GM21576 (cell line): ENCODE measurements at regions not wholly inside any gene's neighbourhood (a gene's known extent, or its start where the extent isn't known, plus 50 kb on each side); places are given as distances from the start of the nearest gene placed in this dataset.

ENCODE experiments used
- ATAC-seq: cut with Tn5 transposase; IDR thresholded peaks from one replicate; pipeline ENCODE4 v1.9.1; 2021; ENCODE audit warnings: mild to moderate bottlenecking, moderate library complexity; ENCODE audit not compliant: unreplicated experiment

DNA sequence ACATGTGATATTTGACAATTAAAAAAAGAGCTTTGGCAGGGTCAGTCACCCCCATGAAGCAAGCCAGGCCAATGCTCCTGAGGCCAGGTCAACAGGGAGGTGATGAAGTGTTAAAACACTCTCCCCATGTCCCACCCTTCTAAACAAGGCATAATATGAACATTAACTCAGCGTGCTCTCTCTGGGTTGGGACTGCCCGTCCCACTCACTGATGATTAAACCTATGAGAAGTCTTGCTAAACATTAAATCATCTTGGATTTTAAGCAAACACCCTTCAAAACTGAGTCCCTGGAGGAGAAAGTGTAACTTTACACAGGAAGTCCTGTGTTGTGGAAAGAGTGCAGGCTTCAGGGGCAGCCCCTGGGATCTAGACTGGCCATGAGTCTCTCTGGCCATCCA lies 558.5 kb downstream of the CD83 start:
- no peak for ATAC-seq

DNA sequence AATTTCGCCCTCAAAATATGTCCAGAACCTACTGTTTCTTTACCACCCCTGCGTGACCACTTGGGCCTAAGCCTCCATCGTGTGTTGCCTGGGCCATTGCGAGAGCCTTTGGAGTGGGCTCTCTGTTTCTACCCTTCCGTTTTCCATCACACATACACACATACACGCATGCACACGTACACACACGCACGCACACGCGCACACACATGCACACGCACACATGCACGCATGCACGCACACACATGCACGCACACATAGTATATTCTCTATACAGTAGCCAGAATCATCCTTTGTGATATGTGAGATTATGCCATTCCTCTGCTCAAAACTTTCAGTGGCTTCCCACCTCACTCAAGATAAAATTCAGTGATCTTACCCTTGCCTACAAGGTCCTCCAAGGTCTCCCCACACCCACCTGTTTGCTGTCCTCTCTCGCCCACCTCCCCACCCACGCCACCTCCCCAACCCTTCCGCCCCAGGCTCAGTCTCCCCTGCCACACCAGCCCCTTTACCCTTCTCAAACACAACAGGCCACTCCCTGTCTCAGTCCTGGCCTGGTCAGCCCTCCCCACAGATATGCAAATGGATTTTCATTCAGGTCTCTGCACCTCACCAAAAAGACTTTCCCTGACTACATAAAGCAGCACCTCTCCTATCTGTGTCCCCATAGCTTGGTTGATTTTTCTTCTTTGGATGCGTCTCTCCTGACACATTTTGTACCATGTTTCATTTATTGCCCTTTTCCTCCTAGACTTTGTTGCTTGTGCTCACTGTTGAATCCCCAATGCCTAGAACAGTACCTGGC lies 559.6 kb downstream of the CD83 start:
- ATAC-seq: no peak

DNA sequence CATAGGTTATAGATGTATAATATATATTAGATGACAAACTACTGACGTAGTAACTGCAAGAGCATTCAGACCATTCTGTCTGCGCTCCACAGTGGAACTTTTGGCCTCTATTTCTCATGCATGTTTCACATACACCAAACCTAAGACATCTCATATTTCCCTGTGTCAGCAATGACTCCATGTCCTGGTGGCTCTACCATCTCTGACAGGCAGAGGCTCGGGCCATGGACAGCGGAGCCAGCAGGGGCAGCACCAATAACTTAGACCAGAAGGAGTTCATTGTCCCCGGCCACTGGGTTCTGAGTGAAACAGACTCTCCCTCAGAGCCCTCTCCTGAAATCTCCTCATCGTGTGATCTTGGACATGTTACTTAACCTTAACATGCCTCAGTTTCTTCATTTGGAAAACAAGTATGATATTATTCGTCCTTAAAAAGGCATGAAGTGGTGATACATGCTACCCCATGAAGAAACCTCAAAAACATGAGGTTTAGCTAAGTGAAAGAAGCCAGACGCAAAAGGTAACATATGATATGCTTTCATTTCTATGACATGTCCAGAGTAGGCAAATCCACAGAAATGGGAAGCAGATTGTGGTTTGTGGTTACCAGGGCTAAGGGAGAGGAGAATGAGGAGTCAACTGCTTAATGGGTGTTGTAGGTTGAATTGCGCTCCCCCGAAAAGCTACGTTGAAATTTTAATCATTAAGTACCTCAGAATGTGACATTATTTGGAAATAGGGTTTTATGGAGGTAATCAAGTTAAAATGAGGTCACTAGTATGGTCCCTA lies 564.0 kb upstream of the JARID2 start:
- ATAC-seq: no peak

DNA sequence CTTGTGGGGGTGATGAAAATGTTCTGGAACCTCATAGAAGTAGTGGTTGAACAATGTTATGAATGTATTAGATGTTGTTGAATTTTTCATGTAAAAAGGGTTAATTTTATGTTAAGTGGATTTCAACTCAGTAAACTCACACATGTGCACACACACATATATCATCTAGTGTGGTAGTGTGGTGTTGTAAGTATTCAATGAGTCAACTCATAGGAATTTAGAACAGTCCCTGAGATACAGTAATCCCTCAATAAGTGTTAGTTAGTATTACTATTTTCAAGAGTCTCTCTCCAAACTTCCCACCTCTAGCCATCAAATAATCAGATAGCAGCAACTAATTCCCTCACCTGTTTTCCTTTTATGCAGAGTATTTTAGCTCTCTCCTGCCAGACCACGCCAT lies 563.1 kb upstream of the JARID2 start:
- no peak for ATAC-seq

DNA sequence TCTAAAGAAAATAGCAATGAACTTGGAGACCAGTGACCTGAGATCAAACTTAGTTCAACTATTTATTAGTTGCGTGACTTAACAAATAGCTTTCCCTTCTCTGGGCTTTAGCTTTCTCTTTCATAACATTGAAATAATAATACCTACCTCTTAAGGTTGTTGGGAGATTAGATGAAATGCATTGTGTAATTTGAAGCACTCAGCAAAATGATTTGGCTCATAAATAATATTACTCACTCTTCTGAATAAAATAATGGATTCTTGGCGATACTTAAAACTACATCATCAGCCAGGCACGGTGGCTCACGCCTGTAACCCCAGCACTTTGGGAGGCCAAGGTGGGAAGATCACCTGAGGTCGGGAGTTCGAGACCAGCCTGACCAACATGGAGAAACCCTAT lies 556.2 kb upstream of the JARID2 start:
- ATAC-seq: no peak

DNA sequence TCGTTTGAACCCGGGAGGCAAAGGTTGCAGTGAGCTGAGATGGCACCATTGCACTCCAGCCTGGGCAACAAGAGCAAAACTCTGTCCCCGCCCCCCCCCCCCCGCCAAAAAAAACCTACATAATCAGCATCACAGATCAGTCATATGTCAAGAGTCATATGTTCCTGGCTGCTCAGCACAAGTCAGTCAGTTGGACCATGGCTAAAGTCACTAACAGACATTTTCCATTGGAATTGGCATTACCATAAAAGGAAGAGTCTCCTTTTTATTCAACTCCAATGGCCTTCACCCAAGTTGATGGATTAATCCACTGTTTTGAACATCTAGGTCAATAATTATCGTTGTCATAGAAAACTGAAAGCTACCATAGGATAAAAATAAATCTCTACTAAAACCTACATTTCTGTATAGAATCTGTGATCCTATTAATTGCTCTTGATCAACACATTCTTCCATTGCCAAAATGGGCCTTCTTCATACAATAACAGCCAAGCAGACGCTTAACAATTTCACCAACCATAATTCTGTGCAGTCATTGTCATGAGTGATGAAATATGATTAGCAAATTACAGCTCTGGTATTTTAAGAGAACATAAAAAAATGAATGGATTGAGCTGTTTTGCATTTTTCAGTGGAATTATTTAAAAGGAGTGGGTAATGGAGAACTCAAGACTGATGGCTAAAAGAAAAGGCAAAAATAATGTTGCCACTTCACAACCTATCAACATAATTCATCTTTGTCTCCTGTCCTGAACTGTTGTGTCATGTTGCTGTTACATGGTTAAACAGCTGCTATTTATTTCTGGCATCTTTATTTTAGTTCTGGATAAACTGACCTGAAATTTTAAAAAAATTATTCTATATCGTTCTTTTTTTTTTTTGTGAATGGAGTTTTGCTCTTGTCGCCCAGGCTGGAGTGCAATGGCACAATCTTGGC lies 555.5 kb upstream of the JARID2 start:
- no peak for ATAC-seq

DNA sequence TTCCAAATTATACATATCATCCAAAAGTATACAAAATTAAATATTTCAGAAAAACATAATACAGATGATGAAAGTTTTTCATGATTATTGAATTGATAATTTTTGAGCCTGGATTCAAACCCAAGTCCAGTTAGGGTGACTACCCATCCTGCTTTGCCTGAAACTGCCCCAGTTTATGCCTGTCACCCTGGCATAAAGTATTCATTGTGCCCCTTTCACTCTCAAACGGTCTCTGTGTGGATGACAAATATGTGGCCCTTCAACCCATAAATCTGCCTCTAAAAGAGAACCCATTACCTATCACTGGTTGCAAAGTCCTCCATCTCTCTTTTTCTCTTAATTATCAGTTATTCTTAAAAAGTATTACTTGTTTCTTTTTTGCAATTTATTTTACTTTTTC lies 553.7 kb upstream of the JARID2 start:
- ATAC-seq: no peak

DNA sequence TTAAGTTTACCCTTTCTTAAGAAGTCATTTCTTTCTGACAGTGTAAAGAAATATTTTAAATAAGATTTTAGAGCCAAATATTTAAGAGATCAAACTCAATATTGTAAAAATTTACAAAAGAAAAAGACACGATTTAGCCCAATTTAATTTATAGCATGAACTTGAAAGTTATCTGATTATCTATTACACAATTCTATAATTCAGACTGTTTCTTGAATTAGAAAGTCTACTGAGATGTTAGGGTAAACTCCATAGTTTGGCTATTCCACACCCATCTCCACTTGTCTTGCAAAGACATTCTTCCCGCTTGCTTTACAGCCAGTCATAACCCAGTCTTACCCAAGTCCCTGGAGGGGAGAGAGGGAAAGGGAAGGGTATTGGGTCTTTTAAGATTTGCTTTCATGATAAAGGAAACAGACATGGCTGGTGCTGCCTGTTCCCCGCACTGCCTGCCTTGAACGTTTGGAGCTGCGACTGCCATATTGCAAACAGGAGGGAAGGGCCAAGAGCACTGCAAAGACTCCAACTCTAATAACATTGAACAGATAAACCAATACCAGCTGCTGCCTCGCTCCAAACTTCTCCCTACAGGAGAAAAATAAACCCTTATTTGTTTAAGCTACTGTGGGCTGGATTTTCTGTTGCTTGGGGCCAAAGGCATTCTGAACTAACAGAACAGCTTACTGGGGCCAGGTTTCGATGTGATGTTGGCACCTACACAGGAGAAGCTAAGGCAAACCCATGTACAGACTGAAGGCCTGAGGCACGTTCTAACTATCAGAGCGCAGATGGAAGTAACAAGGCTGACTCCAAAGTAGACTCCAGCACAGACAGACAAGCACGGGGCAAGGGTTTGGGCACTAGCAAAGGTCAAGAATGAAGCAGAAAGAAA lies 552.3 kb upstream of the JARID2 start:
- ATAC-seq: no peak

DNA sequence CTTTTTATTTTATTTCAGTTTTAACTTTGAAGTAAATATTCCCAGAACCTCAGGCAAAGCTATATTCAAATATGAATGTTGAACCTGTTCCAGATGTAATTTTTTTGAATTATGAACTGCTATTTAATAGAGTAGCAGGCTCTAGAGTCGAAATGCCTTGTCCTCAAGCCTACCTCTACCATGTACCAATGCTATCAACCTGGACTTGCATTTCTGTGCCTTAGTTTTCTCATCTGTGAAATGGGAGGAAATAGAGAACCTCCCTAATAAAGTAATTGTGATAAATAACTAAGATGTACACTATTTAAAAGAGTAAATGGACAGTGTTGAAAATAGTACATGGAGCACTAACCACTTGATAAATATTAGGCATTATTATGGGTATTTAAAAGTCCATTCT lies 551.6 kb upstream of the JARID2 start:
- ATAC-seq: no peak

DNA sequence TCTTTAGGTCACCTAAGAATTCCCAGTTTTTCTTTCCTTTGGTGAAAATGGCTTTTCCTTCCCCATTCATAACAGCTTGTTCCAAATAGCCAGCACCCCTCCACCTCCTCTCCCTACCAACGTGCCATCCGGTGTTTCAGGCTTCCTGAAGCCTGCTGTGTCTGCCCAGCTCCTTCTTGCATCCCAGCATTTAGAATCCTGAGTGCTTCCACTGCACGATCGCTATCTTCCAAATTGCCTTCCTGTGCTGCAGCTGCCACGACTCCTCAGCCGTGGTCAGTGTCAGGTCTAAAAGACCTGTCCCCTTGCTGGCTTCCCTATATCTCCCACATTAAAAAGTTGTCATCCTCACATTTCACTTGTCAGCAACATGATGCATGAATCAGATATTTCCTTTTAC lies 550.3 kb upstream of the JARID2 start:
- no peak for ATAC-seq

DNA sequence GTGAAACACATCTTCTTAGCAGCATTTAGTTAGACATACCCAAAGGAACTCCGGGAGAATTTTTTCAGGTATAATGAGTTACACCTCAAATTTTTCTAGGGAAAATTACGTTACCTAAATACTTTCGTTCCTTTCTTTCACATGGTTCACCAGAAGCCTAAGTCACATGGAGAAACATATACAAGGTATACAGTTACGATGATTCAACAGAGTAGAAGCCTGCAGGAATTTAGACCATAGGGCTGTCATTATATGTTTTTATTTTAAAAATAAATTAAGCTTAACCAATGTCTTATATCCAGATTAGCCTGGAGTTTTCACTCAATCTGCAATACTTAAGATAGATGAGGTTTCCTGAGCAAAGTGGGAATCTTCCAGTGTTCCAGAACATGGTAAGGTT lies 549.5 kb upstream of the JARID2 start:
- ATAC-seq: no peak

DNA sequence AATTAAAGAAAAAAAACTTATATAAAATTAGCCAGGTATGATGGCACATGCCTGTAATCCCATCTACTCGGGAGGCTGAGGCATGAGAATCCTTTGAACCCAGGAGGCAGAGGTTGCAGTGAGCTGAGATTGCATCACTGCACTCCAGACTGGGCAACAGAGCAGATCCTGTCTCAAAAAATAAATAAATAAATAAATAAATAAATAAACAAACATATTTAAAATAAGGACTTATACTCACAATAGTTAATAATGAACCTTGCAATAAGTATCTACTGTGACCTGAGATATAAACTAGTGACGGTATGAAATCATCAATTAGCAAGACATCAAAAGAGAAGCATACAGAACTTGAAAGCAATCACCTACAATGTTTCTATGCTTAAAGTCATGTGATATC lies 548.4 kb upstream of the JARID2 start:
- ATAC-seq: no peak

DNA sequence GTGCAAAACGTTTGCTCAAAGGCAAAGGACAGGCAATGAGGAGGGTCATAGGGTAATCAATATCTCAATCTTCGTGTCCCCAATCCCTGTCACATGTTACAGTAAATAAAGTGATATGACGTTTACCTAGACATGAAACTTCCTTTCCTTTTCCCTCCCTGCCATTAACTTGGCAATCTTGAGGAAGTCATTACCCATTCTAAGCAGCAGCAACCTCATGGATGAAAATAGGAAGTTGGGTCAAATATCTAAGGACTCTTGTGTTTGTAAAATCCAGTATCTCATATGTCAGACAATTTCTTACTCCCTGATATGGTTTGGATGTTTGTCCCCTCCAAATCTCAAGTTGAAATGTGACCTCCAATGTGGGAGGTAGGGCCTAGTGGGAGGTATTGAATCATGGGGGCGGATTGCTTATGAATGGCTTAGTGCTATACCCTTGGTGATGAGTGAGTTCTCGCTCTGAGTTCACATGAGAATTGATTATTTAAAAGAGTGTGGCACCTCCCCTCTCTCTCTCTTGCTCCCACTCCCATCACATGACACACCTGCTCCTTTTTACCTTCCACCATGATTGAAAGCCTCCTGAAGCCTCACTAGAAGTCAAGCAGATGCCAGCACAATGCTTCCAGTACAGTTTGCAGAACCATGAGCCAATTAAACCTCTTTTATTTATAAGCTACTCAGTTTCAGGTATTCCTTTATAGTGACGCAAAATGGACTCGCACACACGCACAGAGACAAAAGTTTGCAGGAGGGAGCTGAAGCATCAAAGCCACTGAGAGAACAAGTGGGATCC lies 545.9 kb upstream of the JARID2 start:
- ATAC-seq: no peak

DNA sequence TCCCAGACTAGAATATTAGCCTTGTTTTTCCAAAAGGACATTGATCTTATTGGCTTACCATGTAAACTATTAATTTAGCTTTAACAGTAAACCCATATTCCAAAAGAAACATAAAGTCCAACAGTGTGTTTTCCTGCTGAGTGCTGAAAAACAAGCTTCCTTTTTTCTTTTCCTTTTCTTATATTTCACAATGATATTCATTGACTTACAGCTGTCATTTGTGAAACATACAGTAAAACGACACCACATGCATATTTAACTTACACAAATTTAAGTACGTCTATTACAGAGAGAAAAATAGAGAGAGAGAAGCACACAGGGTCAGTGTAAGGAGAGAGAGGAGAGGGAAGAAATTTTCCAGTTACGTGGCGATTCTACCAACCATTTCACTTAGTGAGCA lies 543.9 kb upstream of the JARID2 start:
- ATAC-seq: no peak

DNA sequence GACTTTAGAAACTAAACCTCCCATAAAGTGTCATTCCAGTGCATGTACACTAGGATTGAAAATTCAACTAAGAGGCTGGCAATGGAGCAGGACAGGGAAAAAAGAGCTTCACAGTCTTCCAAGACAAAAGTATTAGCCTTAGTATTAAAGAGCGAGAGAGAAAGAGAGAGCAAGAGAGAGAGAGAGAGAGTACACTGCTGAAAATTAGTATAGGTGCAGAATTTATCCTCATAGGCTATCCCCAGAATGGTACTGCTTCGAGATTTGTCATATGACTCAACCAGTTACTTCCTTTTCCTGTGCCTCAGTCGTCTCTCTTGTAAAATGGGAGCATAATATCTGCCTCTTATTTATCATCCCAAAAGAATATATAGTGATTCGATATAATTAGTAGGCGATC lies 543.2 kb upstream of the JARID2 start:
- ATAC-seq: no peak

DNA sequence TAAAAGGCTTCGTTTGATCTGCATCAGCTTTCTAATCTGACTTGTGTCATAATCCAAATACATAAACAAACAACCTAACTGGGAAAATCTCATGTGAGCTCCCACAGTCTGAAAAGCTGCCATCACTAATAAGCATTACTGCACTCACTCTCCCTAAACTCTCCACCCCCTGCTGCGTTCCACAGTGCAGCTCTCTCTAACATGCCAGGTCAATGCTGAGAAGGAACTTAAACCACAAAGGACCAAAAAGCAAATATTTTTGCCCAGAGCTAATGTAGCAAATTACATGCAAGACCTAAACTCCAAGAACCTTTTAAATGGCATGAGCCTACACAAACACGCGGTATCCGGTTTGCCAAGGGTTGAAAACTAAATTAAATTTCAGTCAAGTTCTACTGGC lies 542.3 kb upstream of the JARID2 start:
- ATAC-seq: no peak

DNA sequence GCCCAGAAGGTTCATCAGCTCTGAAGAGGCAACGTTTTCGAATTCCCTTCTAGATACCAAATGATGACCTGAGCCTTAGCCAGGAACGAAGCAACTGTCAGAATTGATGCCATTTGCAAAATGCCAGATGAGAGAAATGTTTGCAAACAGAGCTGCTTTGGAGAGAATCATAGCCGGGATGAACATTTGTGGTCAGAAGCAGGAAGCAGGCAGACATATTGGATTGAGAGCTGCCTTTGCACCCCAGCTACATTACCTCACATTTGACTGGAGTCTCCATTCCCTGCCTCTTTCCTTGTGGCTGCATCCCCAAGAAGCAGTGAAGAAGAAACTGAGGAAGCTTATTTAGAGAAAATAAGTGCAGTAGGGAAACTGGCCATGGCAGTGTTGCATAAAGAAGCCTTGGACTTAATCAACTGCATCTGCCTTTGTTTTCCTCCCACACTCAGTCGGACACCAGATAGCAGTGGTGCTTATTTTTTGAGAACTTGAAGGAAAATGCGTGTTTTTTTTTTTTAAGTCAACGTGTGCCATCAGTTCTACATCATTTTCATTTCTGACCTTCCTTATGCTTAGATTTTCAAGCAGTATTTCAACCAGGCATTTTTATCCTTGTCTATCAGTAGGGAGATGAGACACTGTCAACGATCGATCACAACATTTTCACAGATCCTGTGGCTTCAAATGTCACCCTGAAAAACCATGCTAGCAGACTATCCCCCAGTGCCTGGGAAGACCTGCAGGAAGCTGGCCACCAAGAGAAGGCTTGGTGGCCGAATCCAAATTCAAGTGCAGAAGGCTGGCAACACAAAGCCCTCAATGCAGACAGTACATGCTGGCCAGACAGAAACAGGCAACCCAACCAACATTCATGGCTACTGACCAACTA lies 541.2 kb upstream of the JARID2 start:
- ATAC-seq: no peak

DNA sequence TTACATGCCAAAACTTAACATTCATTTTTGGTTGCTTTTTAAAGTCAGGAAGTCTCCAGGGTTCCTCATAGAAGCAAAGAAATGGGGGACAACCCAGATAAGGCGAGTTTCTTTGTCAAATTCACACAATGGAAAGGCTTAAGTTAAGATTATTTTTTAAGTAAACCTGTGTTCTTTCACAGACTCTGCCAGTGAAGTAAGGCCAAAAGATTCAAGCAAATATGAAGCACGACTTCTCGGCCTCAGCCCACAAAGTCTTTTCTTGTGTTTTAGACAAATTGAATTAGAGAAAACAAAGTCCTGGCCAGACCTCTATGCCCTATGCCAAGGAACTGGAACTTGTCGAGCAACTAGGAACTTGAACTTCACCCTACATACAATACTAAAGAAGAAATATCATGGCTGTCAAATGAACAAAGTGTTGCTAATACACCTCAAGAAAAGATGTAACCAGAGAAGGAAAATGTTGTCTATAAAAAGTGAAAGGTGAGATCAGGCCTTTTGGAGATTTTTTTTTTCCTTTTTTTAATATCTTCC lies 540.0 kb upstream of the JARID2 start:
- no peak for ATAC-seq
